Astrocyte (in vitro differentiated cells and primary cell): ENCODE measurements at regions not wholly inside any gene's neighbourhood (a gene's known extent, or its start where the extent isn't known, plus 50 kb on each side); places are given as distances from the start of the nearest gene placed in this dataset.
"Not testable (repeated sequence)": the region's sequence is repeated elsewhere in the genome, so short reads cannot be mapped to it uniquely, and the experiment has no call there.

Source experiments
- DNase-seq: peaks from one replicate; pipeline ENCODE4 v3.0.0-alpha.2; 2010; ENCODE audit warnings: low read depth
- FAIRE-seq: peaks from 2 replicates; lab custom pipeline; 2011; peaks lifted over from hg19 to GRCh38; lab: Jason Lieb, UNC
- H2AFZ ChIP-seq: 2 replicates; pipeline ENCODE4 v1.6.0; 2012; ENCODE audit warnings: low read depth, low read length, inconsistent platforms
- H3K27ac ChIP-seq: 2 replicates; pipeline ENCODE4 v1.5.1; 2011; ENCODE audit warnings: low read depth, low read length, inconsistent platforms
- H3K27me3 ChIP-seq: 2 replicates; pipeline ENCODE4 v1.6.0; 2011; ENCODE audit warnings: low read length, inconsistent platforms; ENCODE audit not compliant: insufficient read depth
- H3K36me3 ChIP-seq: 2 replicates; pipeline ENCODE4 v1.5.1; 2011; ENCODE audit warnings: low read length, inconsistent platforms; ENCODE audit not compliant: insufficient read depth
- H3K4me1 ChIP-seq: 2 replicates; pipeline ENCODE4 v1.5.1; 2011; ENCODE audit warnings: low read length, inconsistent platforms; ENCODE audit not compliant: insufficient read depth
- H3K4me2 ChIP-seq: 2 replicates; pipeline ENCODE4 v1.6.0; 2012; ENCODE audit warnings: low read length, inconsistent platforms
- H3K4me3 ChIP-seq: 2 replicates; pipeline ENCODE4 v1.5.1; 2011; ENCODE audit warnings: low read depth, mild to moderate bottlenecking, low read length, inconsistent platforms; ENCODE audit not compliant: insufficient read depth
- H3K79me2 ChIP-seq: 2 replicates; pipeline ENCODE4 v1.6.0; 2012; ENCODE audit warnings: mild to moderate bottlenecking, low read length, inconsistent platforms; ENCODE audit not compliant: insufficient read depth
- H3K9ac ChIP-seq: 2 replicates; pipeline ENCODE4 v1.6.0; 2012; ENCODE audit warnings: mild to moderate bottlenecking, low read length, inconsistent platforms
- H3K9me3 ChIP-seq: 2 replicates; pipeline ENCODE4 v1.5.1; 2012; ENCODE audit warnings: low read depth, mild to moderate bottlenecking, low read length, inconsistent platforms; ENCODE audit not compliant: insufficient read depth
- H4K20me1 ChIP-seq: 2 replicates; pipeline ENCODE4 v1.6.0; 2012; ENCODE audit warnings: low read length, inconsistent platforms; ENCODE audit not compliant: insufficient read depth
- H3K27ac Mint-ChIP-seq: one replicate; pipeline ENCODE4 v1.8.0; 2021; ENCODE audit warnings: mild to moderate bottlenecking, mixed read lengths; ENCODE audit not compliant: unreplicated experiment
- H3K27me3 Mint-ChIP-seq: one replicate; pipeline ENCODE4 v1.8.0; 2021; ENCODE audit warnings: low read depth, mixed read lengths; ENCODE audit not compliant: unreplicated experiment
- H3K36me3 Mint-ChIP-seq: one replicate; pipeline ENCODE4 v1.8.0; 2021; ENCODE audit warnings: low read depth, mixed read lengths; ENCODE audit not compliant: unreplicated experiment
- H3K4me1 Mint-ChIP-seq: one replicate; pipeline ENCODE4 v1.8.0; 2021; ENCODE audit warnings: low read depth, mixed read lengths; ENCODE audit not compliant: unreplicated experiment
- H3K4me3 Mint-ChIP-seq: one replicate; pipeline ENCODE4 v1.8.0; 2021; ENCODE audit warnings: mild to moderate bottlenecking, moderate library complexity, mixed read lengths; ENCODE audit not compliant: unreplicated experiment
- H3K9me3 Mint-ChIP-seq: one replicate; pipeline ENCODE4 v1.8.0; 2021; ENCODE audit warnings: mild to moderate bottlenecking, mixed read lengths; ENCODE audit not compliant: unreplicated experiment
- CTCF ChIP-seq: IDR thresholded peaks from 2 replicates; pipeline ENCODE4 v1.5.1; 2011; ENCODE audit warnings: low read depth, mild to moderate bottlenecking, inconsistent platforms, low read length, moderate library complexity; ENCODE audit not compliant: insufficient read depth
- EZH2 ChIP-seq: IDR thresholded peaks from 2 replicates; pipeline ENCODE4 v1.6.1; 2012; ENCODE audit warnings: mild to moderate bottlenecking, low read length, inconsistent platforms; ENCODE audit not compliant: insufficient read depth

GRCh38 chr4:30208731-30209435 is 511.3 kb upstream of the PCDH7 start:
- Histone ChIP-seq H3K4me2 (no peak overlapping the region), H3K27ac (no peak overlapping the region), H4K20me1 (no peaks in the 10 kb centered on the region), H3K27me3 (no peaks in the 10 kb centered on the region), H3K36me3 (no peaks in the 10 kb centered on the region), H3K79me2 (no peaks in the 10 kb centered on the region), H3K4me1 (peaks cover 2% of the 10 kb centered on the region), H3K9me3 (no peaks in the 10 kb centered on the region), H2AFZ (no peak overlapping the region), H3K4me3 (no peak overlapping the region), H3K9ac (no peak overlapping the region)
- Mint-ChIP-seq H3K9me3 (no peaks in the 10 kb centered on the region), H3K27me3 (no peaks in the 10 kb centered on the region), H3K27ac (peak overlapping the region; percentile 21), H3K36me3 (no peaks in the 10 kb centered on the region), H3K4me1 (peaks cover 3% of the 10 kb centered on the region), H3K4me3 (no peak overlapping the region)
- no peak for TF ChIP-seq CTCF
- TF ChIP-seq EZH2, result no peak
- no peak for FAIRE-seq
- DNase-seq, result peak; percentile 27

- H3K4me1 Mint-ChIP-seq, H3K27ac Mint-ChIP-seq, H3K36me3 Mint-ChIP-seq, H3K4me1 ChIP-seq, H3K9me3 ChIP-seq, H3K4me2 ChIP-seq, H3K27ac ChIP-seq, H3K27me3 Mint-ChIP-seq, H3K79me2 ChIP-seq, H3K27me3 ChIP-seq, H3K4me3 ChIP-seq, H3K4me3 Mint-ChIP-seq, FAIRE-seq, H4K20me1 ChIP-seq, H3K9me3 Mint-ChIP-seq, H2AFZ ChIP-seq, H3K36me3 ChIP-seq, DNase-seq, H3K9ac ChIP-seq: not testable (repeated sequence)
These were observed 504.2 kb upstream of the PCDH7 start for GRCh38 chr4:30215973-30216372.

GRCh38 chr4:30245140-30245539 is 475.0 kb upstream of the PCDH7 start:
- no peaks in the 10 kb centered on the region for H3K79me2 ChIP-seq
- TF ChIP-seq CTCF (no peak), EZH2 (no peak)
- H3K27ac Mint-ChIP-seq, result no peak overlapping the region
- no peak overlapping the region for H3K4me2 ChIP-seq
- H3K36me3 Mint-ChIP-seq, result no peaks in the 10 kb centered on the region
- no peaks in the 10 kb centered on the region for H4K20me1 ChIP-seq
- no peak overlapping the region for H3K9ac ChIP-seq
- H3K4me3 ChIP-seq, result no peak overlapping the region
- no peaks in the 10 kb centered on the region for H3K36me3 ChIP-seq
- H3K9me3 ChIP-seq, result no peaks in the 10 kb centered on the region
- no peak overlapping the region for H3K27ac ChIP-seq
- H3K4me1 Mint-ChIP-seq, result no peaks in the 10 kb centered on the region
- no peak overlapping the region for H3K4me3 Mint-ChIP-seq
- H3K4me1 ChIP-seq, result no peaks in the 10 kb centered on the region
- DNase-seq (no peak), FAIRE-seq (no peak)
- H3K27me3 Mint-ChIP-seq, result no peaks in the 10 kb centered on the region
- H3K27me3 ChIP-seq, result no peaks in the 10 kb centered on the region
- no peak overlapping the region for H2AFZ ChIP-seq
- no peaks in the 10 kb centered on the region for H3K9me3 Mint-ChIP-seq
